Duodenal mucosa (tissue), 2 donors: ENCODE measurements at regions not wholly inside any gene's neighbourhood (a gene's known extent, or its start where the extent isn't known, plus 50 kb on each side); places are given as distances from the start of the nearest gene placed in this dataset.

ENCODE experiments used
- H3K27ac ChIP-seq: one replicate; pipeline ENCODE4 v1.7.0; 2013; ENCODE audit warnings: low read depth, low read length
- H3K27me3 ChIP-seq, 2 donors: one replicate each; pipeline ENCODE4 v1.7.0; 2013; ENCODE audit warnings: low read length in 2 of 2, control low read depth in 1 of 2; ENCODE audit not compliant: insufficient read depth in 2 of 2, control insufficient read depth in 1 of 2
- H3K36me3 ChIP-seq, 2 donors: one replicate each; pipeline ENCODE4 v1.7.0; 2013; ENCODE audit warnings: low read length in 2 of 2, control low read depth in 1 of 2; ENCODE audit not compliant: insufficient read depth in 2 of 2, control insufficient read depth in 1 of 2
- H3K4me1 ChIP-seq, 2 donors: one replicate each; pipeline ENCODE4 v1.7.0; 2013; ENCODE audit warnings: low read length in 2 of 2, control low read depth in 1 of 2; ENCODE audit not compliant: insufficient read depth in 2 of 2, control insufficient read depth in 1 of 2
- H3K4me3 ChIP-seq, 2 donors: one replicate each; pipeline ENCODE4 v1.7.0; 2013; ENCODE audit warnings: low read length in 2 of 2, low read depth in 1 of 2
- H3K9ac ChIP-seq, 2 donors: one replicate each; pipeline ENCODE4 v1.7.0; 2013; ENCODE audit warnings: low read length in 2 of 2, low read depth in 1 of 2
- H3K9me3 ChIP-seq, 2 donors: one replicate each; pipeline ENCODE4 v1.7.0; 2013; ENCODE audit warnings: low read length in 2 of 2, control low read depth in 1 of 2; ENCODE audit not compliant: control insufficient read depth in 1 of 2

GRCh38 chr1:57860325-57860724, 436.5 kb upstream of the DAB1 start:
- Histone ChIP-seq H3K27ac (no peak overlapping the region), H3K9me3 (no peaks in the 10 kb centered on the region), H3K4me1 (no peaks in the 10 kb centered on the region), H3K9ac (no peak overlapping the region), H3K4me3 (no peak overlapping the region), H3K27me3 (no peaks in the 10 kb centered on the region), H3K36me3 (no peaks in the 10 kb centered on the region)

GRCh38 chr1:57858740-57859139, 434.9 kb upstream of the DAB1 start:
- no peaks in the 10 kb centered on the region for H3K9me3 ChIP-seq
- H3K27me3 ChIP-seq: no peaks in the 10 kb centered on the region
- no peak overlapping the region for H3K4me3 ChIP-seq
- no peaks in the 10 kb centered on the region for H3K36me3 ChIP-seq
- H3K4me1 ChIP-seq: no peaks in the 10 kb centered on the region
- H3K9ac ChIP-seq: no peak overlapping the region
- no peak overlapping the region for H3K27ac ChIP-seq

GRCh38 chr1:57857809-57858208, 433.9 kb upstream of the DAB1 start:
- H3K36me3 ChIP-seq: no peaks in the 10 kb centered on the region

GRCh38 chr1:57854436-57854835, 430.6 kb upstream of the DAB1 start:
- Histone ChIP-seq H3K9ac (no peak overlapping the region), H3K27ac (no peak overlapping the region), H3K4me1 (peaks cover 0 to 4% of the 10 kb centered on the region in 2 donors), H3K27me3 (no peaks in the 10 kb centered on the region), H3K9me3 (no peaks in the 10 kb centered on the region), H3K4me3 (no peak overlapping the region), H3K36me3 (no peaks in the 10 kb centered on the region)

More at GRCh38 chr1:57857809-57858208, 433.9 kb upstream of the DAB1 start:
- Histone ChIP-seq H3K27me3 (no peaks in the 10 kb centered on the region), H3K4me1 (no peaks in the 10 kb centered on the region), H3K9ac (no peak overlapping the region), H3K9me3 (no peaks in the 10 kb centered on the region), H3K27ac (no peak overlapping the region), H3K4me3 (no peak overlapping the region)

GRCh38 chr1:57850176-57850940, 426.5 kb upstream of the DAB1 start:
- no peaks in the 10 kb centered on the region for H3K36me3 ChIP-seq
- no peak overlapping the region for H3K27ac ChIP-seq
- no peaks in the 10 kb centered on the region for H3K27me3 ChIP-seq

GRCh38 chr1:57848406-57848805, 424.5 kb upstream of the DAB1 start:
- Histone ChIP-seq H3K4me1 (peaks cover 0 to 4% of the 10 kb centered on the region in 2 donors), H3K9ac (no peak overlapping the region), H3K27me3 (no peaks in the 10 kb centered on the region), H3K4me3 (no peak overlapping the region), H3K9me3 (no peaks in the 10 kb centered on the region), H3K27ac (no peak overlapping the region), H3K36me3 (no peaks in the 10 kb centered on the region)

More at GRCh38 chr1:57850176-57850940, 426.5 kb upstream of the DAB1 start:
- no peaks in the 10 kb centered on the region for H3K9me3 ChIP-seq
- no peak overlapping the region for H3K9ac ChIP-seq
- H3K4me1 ChIP-seq: peaks cover 0 to 4% of the 10 kb centered on the region in 2 donors
- H3K4me3 ChIP-seq: no peak overlapping the region

GRCh38 chr1:57845041-57845440, 421.2 kb upstream of the DAB1 start:
- Histone ChIP-seq H3K27me3 (no peaks in the 10 kb centered on the region), H3K4me3 (no peak overlapping the region), H3K27ac (no peak overlapping the region), H3K4me1 (peaks cover 0 to 4% of the 10 kb centered on the region in 2 donors), H3K9ac (no peak overlapping the region), H3K36me3 (no peaks in the 10 kb centered on the region), H3K9me3 (peaks cover 6% of the 10 kb centered on the region in 2 donors)

- Histone ChIP-seq H3K9ac (no peak overlapping the region), H3K9me3 (peaks cover 6% of the 10 kb centered on the region in 2 donors), H3K4me3 (no peak overlapping the region), H3K27ac (no peak overlapping the region), H3K27me3 (no peaks in the 10 kb centered on the region), H3K36me3 (no peaks in the 10 kb centered on the region), H3K4me1 (no peaks in the 10 kb centered on the region)
Observed at GRCh38 chr1:57844382-57844980, 420.6 kb upstream of the DAB1 start.

GRCh38 chr1:57843760-57844159, 419.9 kb upstream of the DAB1 start:
- Histone ChIP-seq H3K9ac (no peak overlapping the region), H3K27ac (no peak overlapping the region), H3K4me3 (no peak overlapping the region), H3K36me3 (no peaks in the 10 kb centered on the region), H3K27me3 (no peaks in the 10 kb centered on the region), H3K9me3 (peaks cover 6% of the 10 kb centered on the region in 2 donors), H3K4me1 (no peaks in the 10 kb centered on the region)

GRCh38 chr1:57839526-57839925, 415.7 kb upstream of the DAB1 start:
- no peaks in the 10 kb centered on the region for H3K36me3 ChIP-seq

More at GRCh38 chr1:57839526-57839925, 415.7 kb upstream of the DAB1 start:
- no peaks in the 10 kb centered on the region for H3K4me1 ChIP-seq
- H3K27ac ChIP-seq: no peak overlapping the region
- no peaks in the 10 kb centered on the region for H3K27me3 ChIP-seq
- no peak overlapping the region for H3K9ac ChIP-seq
- H3K9me3 ChIP-seq: peaks cover 6% of the 10 kb centered on the region in 2 donors
- no peak overlapping the region for H3K4me3 ChIP-seq
